22Rv1 (cell line): ENCODE measurements at regions not wholly inside any gene's neighbourhood (a gene's known extent, or its start where the extent isn't known, plus 50 kb on each side); places are given as distances from the start of the nearest gene placed in this dataset.
A peak's percentile ranks its signal among the peaks of the same experiment; 100 is the strongest.

Experiments
- H3K27ac ChIP-seq: fragments of 450-650 bp; 2 replicates; pipeline ENCODE4 v1.5.1; 2017
- ZFX ChIP-seq: fragments of 450-650 bp; IDR thresholded peaks from 2 replicates; pipeline ENCODE4 v1.6.1; 2017; ENCODE audit warnings: antibody characterized with exemption, borderline replicate concordance
- TF ChIP-seq, protein P1 (sequence below): fragments of 450-650 bp; IDR thresholded peaks from 2 replicates; pipeline ENCODE4 v1.5.1; 2017; ENCODE audit warnings: mild to moderate bottlenecking

GRCh38 chr5:128836571-128836970 is 128.7 kb upstream of the SLC27A6 start:
- H3K27ac ChIP-seq, result no peak overlapping the region
- TF ChIP-seq ZFX, result no peak
- TF ChIP-seq, protein P1, sequence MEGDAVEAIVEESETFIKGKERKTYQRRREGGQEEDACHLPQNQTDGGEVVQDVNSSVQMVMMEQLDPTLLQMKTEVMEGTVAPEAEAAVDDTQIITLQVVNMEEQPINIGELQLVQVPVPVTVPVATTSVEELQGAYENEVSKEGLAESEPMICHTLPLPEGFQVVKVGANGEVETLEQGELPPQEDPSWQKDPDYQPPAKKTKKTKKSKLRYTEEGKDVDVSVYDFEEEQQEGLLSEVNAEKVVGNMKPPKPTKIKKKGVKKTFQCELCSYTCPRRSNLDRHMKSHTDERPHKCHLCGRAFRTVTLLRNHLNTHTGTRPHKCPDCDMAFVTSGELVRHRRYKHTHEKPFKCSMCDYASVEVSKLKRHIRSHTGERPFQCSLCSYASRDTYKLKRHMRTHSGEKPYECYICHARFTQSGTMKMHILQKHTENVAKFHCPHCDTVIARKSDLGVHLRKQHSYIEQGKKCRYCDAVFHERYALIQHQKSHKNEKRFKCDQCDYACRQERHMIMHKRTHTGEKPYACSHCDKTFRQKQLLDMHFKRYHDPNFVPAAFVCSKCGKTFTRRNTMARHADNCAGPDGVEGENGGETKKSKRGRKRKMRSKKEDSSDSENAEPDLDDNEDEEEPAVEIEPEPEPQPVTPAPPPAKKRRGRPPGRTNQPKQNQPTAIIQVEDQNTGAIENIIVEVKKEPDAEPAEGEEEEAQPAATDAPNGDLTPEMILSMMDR, result no peak

- H3K27ac ChIP-seq, result no peak overlapping the region
- TF ChIP-seq ZFX, result no peak
- TF ChIP-seq, protein P1, result no peak
Observed at GRCh38 chr5:128838623-128839022, 126.7 kb upstream of the SLC27A6 start.

DNA sequence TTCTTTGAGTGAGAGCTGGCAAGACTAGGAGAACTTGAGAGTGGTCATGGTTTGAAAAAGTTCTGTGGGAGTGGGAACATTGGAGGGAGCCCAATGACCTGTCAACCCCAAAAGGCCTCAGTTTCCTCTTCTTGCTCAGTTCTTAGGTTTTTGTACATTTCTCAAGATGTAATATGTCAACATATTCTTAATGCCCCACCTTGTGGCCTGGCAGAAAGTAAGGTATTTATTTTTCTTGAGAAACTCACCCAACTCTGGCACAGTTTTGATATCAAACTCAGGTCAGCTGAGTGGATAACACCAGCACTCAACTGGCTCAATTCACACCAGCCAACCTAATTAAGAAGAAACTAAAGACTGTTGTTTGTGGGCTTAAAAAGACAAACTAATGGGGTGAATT is 123.0 kb upstream of the SLC27A6 start:
- TF ChIP-seq ZFX, result no peak
- TF ChIP-seq, protein P1, result no peak
- no peak overlapping the region for H3K27ac ChIP-seq

DNA sequence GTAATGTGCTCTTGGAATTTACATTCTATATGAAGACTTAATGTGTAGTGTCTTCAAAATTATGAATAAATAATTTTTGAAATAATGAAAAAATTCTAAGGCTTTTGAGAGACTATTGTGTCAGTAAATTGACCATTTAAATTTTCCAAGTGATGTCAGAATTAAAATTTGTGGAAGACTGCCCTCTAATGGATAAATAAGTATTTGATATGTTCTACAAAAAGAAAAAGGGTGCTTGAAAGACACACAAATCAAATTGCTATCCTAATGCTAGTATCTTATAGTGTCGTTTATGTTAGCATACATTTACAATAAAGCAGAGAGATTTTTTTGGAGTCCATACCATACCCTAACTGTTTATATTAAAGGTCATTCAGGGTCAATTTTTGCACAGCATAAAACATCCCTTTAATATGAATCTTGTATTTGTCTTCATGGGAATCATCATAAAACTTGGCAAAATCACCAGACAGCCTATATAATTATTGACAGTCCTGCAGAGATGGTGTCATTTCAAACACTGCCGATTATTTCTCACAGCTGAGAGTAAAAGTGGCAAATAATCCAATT is 120.8 kb upstream of the SLC27A6 start:
- TF ChIP-seq, protein P1, result peak; percentile 65
- no peak for TF ChIP-seq ZFX
- H3K27ac ChIP-seq, result no peak overlapping the region

- no peak overlapping the region for H3K27ac ChIP-seq
- no peak for TF ChIP-seq ZFX
- TF ChIP-seq, protein P1, result no peak
Observed at GRCh38 chr5:128850049-128850448, 115.2 kb upstream of the SLC27A6 start.

DNA sequence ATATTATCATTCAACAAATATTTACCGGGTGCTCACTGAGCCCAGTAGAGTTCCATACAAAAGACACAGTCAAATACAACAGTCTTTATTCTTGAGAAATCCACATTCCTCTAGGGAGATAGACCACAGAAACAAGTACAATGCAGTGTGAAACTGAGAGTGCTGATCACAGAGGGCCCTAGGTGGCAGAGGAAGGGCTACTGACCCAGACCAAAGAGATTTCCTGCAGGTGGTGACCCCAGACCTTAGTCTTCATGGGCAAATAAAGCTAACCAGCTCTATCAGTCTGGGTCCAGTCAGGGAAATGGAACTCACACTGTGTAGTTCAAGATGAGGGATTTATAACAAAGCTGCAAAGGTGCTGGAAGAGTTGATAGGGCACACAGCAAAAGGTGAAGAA is 110.4 kb upstream of the SLC27A6 start:
- no peak for TF ChIP-seq ZFX
- TF ChIP-seq, protein P1, result no peak
- no peak overlapping the region for H3K27ac ChIP-seq

DNA sequence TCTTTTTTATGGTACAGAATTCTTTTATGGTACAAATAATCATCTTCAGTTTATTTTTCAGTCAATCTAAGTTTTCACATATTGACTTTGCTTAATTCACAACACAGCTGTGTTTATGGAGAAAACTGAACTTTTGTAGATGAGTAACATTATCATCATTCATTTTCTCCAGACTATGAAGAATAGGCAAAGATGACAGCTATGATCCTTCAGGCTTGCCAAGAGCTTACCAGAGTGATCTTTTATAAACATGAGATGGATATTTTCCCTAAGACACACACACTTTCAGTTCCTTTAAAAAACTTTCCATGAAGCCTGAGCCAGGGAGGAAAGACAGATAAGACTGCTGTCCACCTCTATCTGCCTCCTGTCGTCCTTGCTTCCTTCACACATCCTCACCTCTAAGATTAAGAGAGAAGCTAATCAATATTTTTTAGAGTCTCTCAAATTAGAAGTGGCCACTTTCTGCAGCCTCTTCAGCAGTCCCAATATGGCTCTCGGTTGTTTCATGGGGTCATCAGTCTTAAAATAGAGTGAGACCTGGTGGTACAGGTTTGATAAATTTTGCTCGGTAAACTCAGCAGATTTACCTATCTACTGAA is 108.1 kb upstream of the SLC27A6 start:
- H3K27ac ChIP-seq, result no peak overlapping the region
- TF ChIP-seq, protein P1, result no peak
- no peak for TF ChIP-seq ZFX
